ENCODE measurements at regions not wholly inside any gene's neighbourhood (a gene's known extent, or its start where the extent isn't known, plus 50 kb on each side); places are given as distances from the start of the nearest gene placed in this dataset.
A peak's percentile ranks its signal among the peaks of the same experiment; 100 is the strongest.

DNA sequence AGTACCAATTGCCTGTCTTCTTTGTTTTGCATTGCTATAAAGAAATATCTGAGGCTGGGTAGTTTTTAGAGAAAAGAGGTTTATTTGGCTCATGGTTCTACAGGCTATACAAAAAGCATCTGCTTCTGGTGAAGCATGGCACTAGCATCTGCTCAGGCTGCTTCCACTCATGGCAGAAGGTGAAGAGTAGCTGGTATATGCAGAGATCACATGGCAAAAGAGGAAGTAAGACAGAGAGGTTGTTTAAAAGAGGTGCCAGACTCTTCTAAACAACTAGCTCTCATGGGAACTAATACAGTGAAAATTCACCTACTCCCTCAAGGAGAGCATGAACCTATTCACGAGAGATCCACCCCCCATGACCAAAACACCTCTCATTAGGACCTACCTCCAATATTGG, 56.7 kb upstream of the GUCA2B start:
- DNase-seq (ENCODE audit: low read depth): no peak

GRCh38 chr1:42089246-42089645, 64.0 kb upstream of the GUCA2B start:
- H3K4me3 ChIP-seq (ENCODE audit: low read depth, low read length): no peak overlapping the region
- DNase-seq (ENCODE audit: low read depth): no peak

More for the DNA sequence above, 56.7 kb upstream of the GUCA2B start:
- no peak overlapping the region for H3K4me3 ChIP-seq (ENCODE audit: low read depth, low read length)

- H3K4me3 ChIP-seq (ENCODE audit: low read depth, low read length): no peak overlapping the region
- DNase-seq (ENCODE audit: low read depth): no peak
Measured at GRCh38 chr1:42086146-42086545, 67.1 kb upstream of the GUCA2B start.

- no peak overlapping the region for H3K4me3 ChIP-seq (ENCODE audit: low read depth, low read length)
- DNase-seq (ENCODE audit: low read depth): no peak
Measured at GRCh38 chr1:42085596-42085995, 67.6 kb upstream of the GUCA2B start.

DNA sequence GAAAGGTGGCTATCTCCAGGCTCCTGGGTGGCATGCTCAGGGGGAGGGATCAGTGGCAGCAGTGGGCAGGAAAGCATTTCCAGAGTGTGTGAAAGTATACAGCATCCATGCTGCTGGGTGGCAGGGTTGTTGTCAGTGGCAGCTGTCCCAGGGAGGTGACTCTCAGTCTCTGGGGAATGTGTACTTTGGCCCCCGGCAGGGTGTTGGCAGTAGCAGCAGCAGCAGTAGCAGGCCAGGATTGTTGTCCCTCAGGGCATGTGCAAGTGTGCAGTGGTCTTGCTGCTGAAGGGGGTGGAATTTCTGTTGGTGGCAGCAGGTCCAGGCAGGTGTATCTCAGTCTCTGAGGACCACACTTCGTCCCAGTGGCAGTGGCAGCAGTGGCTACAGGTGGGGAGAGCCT, 71.7 kb upstream of the GUCA2B start:
- H3K4me3 ChIP-seq (ENCODE audit: low read depth, low read length): no peak overlapping the region
- DNase-seq (ENCODE audit: low read depth): no peak

DNA sequence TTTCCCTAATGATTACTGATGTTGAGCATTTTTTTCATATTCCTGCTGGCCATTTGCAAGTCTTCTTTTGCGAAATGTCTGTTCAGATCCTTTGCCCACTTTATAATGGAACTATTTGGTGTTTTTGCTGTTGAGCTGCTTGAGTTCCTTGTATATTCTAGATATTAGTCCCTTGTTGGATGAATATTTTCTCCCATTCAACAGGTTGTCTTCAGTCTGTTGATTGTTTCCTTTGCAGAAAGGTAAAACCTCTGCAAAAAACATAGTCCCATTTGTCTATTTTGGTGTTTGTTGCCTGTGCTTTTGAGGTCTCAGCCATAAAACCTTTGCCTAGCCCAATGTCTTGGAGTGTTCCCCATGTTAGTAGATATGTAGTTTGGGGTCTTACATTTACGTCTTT, 78.0 kb upstream of the GUCA2B start:
- no peak overlapping the region for H3K4me3 ChIP-seq (ENCODE audit: low read depth, low read length)
- no peak for DNase-seq (ENCODE audit: low read depth)

DNA sequence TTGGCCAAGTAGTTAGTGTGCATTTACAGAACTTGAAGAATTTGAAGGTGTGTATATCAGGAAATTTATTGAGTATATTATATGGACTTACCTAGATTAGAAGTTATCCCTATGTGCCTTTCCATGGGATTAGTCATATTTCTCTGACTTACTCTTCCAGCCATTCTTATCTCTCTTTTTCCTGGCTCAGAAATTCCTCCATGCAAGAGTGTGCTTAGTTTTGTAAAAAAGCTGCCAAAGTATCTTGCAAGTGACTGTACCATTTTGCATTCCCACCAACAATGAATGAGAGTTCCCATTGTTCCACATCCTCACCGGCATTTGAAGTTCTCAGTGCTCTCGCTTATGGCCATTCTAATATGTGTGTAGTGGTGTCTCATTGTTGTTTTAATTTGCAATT, 82.2 kb upstream of the GUCA2B start:
- no peak for DNase-seq (ENCODE audit: low read depth)
- no peak overlapping the region for H3K4me3 ChIP-seq (ENCODE audit: low read depth, low read length)

DNA sequence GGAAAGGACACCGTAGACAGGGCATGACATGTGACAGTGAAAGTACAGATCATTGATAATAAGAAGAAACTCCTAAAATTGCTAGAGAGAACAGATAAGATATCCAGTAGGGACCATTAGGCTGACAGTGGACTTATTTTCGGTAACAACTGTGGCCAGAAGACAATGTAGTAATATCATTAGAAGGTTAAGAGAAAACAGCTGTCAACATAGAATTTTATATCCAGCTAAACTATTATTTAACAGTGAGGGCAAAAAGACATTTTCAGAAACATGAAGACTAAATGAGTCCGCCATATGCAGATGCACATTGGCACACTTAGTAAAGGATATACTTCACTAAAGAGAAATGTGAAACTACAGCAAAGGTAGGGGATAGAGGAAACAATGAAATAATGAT, 95.4 kb upstream of the GUCA2B start:
- DNase-seq (ENCODE audit: low read depth): no peak
- no peak overlapping the region for H3K4me3 ChIP-seq (ENCODE audit: low read depth, low read length)

DNA sequence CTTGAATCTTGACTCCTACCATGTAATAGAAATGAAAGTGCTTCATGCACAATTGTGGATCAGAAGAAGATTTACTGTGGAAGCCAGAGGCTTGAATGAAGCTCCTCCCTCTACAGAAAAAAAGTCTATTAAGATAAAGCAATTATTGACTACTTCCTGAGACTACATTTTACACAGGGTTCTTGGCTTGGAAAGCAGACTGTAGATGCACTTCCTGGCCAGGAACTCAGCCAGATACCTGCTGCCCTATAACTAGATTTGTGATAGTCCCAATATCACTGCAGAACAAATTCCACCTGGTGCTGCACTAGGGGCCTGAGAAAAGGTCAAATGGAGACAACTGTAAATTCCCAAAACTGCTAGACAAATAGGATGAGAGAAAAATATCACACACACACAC, 96.8 kb upstream of the GUCA2B start:
- no peak overlapping the region for H3K4me3 ChIP-seq (ENCODE audit: low read depth, low read length)

GRCh38 chr1:42055061-42055460, 98.1 kb upstream of the GUCA2B start:
- no peak for DNase-seq (ENCODE audit: low read depth)
- H3K4me3 ChIP-seq (ENCODE audit: low read depth, low read length): no peak overlapping the region

More for the DNA sequence above, 96.8 kb upstream of the GUCA2B start:
- no peak for DNase-seq (ENCODE audit: low read depth)

DNA sequence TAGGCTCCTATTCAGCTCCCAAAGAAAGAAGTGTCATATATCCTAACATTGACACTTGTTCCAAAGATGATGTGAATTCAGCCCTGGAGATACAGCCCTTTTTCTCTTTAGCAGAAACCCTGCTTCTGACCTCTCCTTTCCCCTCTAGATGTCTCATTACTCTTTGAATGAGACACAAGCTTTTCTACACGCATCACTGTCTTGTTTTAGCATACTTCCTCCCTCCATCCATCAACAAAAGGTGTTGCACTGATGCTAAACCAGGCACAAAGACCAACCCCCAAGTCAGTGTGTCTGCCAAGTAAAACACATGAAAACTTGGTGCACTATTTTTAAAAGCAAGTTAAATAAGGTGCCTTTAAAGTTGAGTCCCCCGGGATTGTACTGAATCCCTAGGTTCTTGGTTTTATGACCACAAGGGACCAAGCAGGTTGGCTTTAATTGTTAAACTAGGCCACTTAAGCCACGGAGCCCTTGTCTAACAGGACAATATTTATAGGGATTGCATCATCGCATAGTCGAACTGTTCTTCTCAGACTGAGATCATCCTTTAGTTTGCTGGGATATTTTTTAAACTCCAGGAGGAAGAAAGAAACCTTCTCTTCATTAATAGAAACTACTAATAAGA, 101.0 kb upstream of the GUCA2B start:
- H3K4me3 ChIP-seq (ENCODE audit: low read depth, low read length): no peak overlapping the region
- DNase-seq (ENCODE audit: low read depth): no peak

DNA sequence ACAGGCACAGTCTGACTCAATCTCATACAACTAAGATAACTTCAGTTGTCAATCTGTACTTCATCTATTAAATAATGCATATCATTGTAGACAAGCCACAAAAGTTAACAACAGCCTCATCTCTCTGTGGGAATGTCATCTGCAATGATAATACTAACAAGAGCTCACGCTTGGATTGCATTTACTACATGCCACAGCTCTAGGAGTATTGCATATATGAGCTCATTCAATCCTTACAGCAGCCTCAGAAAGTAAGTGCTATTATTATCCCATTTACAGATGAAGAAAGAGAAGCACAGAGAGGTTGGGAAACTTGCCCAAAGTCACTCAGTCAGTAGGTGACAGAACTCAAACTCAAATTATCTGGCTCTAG, 105.7 kb upstream of the GUCA2B start:
- no peak for DNase-seq (ENCODE audit: low read depth)
- H3K4me3 ChIP-seq (ENCODE audit: low read depth, low read length): no peak overlapping the region

- DNase-seq (ENCODE audit: low read depth): peak; percentile 15
- H3K4me3 ChIP-seq (ENCODE audit: low read depth, low read length): no peak overlapping the region
Measured at GRCh38 chr1:42046761-42047507, 106.3 kb upstream of the GUCA2B start.

DNA sequence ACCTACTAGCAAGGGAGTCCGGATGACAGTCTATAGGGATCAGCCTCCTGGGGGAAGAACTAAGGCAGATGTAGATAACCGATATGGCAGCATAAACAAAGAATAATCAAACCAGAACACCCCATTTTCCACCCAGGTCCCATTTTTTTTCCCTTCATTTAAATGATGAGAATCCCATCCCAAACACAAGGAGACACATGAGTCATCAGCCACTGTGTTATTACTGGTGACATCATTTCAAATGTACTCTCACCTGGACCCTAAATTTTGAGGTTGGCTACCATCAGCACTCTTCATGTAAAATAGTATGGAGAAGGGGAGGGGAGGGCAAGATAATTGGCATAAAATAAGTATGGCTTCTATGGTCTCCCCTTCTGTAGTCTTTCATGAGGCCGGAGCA, 108.9 kb upstream of the GUCA2B start:
- no peak for DNase-seq (ENCODE audit: low read depth)
- H3K4me3 ChIP-seq (ENCODE audit: low read depth, low read length): no peak overlapping the region

GRCh38 chr1:42043811-42044210, 109.4 kb upstream of the GUCA2B start:
- no peak for DNase-seq (ENCODE audit: low read depth)
- H3K4me3 ChIP-seq (ENCODE audit: low read depth, low read length): no peak overlapping the region

DNA sequence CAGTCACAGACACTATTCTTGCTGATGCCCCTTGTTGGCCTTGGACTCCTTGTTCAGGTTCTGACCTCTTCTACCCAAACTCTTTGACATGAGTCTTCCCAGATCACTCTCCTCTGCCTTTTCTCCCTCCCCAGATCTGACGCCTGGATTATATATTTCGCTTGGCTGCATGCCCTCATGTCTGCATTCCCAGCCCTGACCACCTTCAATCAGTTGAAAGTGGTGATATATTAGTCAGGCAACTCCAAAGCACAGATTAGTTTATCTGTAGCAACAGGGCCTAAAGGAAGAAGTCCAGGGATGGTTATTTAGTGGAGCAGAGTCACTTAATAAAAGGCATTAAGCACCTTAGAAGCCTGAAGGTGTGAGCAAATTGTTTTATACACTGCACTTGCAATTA, 110.0 kb upstream of the GUCA2B start:
- no peak overlapping the region for H3K4me3 ChIP-seq (ENCODE audit: low read depth, low read length)
- no peak for DNase-seq (ENCODE audit: low read depth)

GRCh38 chr1:42041031-42041430, 112.2 kb upstream of the GUCA2B start:
- no peak for DNase-seq (ENCODE audit: low read depth)
- H3K4me3 ChIP-seq (ENCODE audit: low read depth, low read length): no peak overlapping the region

- no peak for DNase-seq (ENCODE audit: low read depth)
- H3K4me3 ChIP-seq (ENCODE audit: low read depth, low read length): no peak overlapping the region
Measured at GRCh38 chr1:42040159-42040558, 113.1 kb upstream of the GUCA2B start.

DNA sequence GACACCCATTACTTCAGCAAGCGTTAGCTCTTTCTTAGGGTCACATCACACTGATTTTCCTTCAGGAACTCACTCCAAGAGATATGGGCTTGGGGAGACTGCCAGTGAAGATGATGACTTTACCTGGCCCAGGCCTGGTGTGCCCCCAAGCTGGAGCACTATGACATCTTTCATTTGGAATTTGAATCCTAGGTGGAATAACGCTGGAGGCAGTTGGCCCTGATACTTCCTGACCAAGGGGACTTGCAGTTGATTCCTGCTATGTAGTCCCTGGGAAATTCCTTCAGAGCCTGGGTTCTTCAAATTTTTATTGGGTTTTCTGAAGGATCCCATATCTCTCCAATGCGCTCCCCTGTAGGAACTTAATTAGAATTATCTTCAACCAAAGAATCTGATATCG, 114.9 kb upstream of the GUCA2B start:
- DNase-seq (ENCODE audit: low read depth): no peak
- no peak overlapping the region for H3K4me3 ChIP-seq (ENCODE audit: low read depth, low read length)

DNA sequence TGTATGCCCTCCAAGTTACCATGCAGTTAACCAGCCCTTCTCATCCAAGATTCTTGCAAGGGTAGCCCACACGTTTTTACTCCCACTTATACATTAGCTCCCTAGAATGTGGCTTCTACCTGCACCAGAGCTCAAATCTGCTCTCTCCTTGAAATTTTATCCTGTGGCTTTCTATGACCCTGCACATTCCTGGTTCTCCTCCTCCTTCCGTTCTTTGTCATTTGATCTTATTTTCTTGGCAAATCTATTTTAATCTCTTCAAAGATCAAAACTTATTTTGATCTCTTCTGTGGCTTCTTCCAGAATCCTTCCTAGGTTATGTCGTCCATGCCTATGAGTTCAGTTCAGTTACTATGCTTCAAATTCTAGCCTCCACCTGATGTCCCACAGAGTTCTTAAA, 115.6 kb upstream of the GUCA2B start:
- H3K4me3 ChIP-seq (ENCODE audit: low read depth, low read length): no peak overlapping the region
- DNase-seq (ENCODE audit: low read depth): no peak

DNA sequence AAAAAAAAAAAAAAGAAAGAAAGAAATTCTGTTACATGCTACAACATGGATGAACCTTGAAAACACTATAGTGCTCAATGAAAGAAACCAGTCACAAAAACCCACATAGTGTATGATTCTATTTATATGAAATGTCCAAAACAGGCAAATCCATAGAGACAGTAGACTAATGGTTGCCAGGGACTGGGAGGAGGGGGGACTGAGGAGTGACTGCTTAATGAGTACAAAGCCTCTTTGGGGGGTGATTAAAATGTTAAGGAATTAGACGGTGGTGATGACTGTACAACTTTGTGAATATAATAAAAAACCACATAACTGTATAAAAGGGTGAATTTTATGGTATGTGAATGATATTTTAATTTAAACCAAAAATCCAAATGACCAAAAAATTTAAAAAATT, 116.0 kb upstream of the GUCA2B start:
- H3K4me3 ChIP-seq (ENCODE audit: low read depth, low read length): no peak overlapping the region
- no peak for DNase-seq (ENCODE audit: low read depth)

Measured in skeletal muscle cell (primary cell).